ENCODE measurements at regions not wholly inside any gene's neighbourhood (a gene's known extent, or its start where the extent isn't known, plus 50 kb on each side); places are given as distances from the start of the nearest gene placed in this dataset.

- no peak for TF ChIP-seq ATF3 (IDR thresholded peaks at IDR 0.05)
- no peak for TF ChIP-seq CTCF (IDR thresholded peaks at IDR 0.05; ENCODE audit: low read depth, low read length, missing input control)
- no peak for TF ChIP-seq YY1 (IDR thresholded peaks at IDR 0.05)
- TF ChIP-seq REST (IDR thresholded peaks at IDR 0.05), result no peak
- no peak for TF ChIP-seq EGR1 (IDR thresholded peaks at IDR 0.05; ENCODE audit: low read depth in 2 of 2)
- TF ChIP-seq MAX (IDR thresholded peaks at IDR 0.05), result no peak
- no peak for TF ChIP-seq JUND (IDR thresholded peaks at IDR 0.05)
- no peak for TF ChIP-seq FOXA2 (IDR thresholded peaks at IDR 0.05)
- TF ChIP-seq FOXA1 (IDR thresholded peaks at IDR 0.05), result no peak
- no peak for TF ChIP-seq GABPA (IDR thresholded peaks at IDR 0.05 in 1 of 2, conservative IDR thresholded peaks at IDR 0.05 in 1 of 2)
- no peak for TF ChIP-seq TAF1 (conservative IDR thresholded peaks at IDR 0.05)
- no peak for TF ChIP-seq RAD21 (IDR thresholded peaks at IDR 0.05)
Observed at GRCh38 chr1:189237008-189237407, 1240.7 kb downstream of the BRINP3 start.

Measured in liver (tissue), 3 donors.